ENCODE measurements at regions not wholly inside any gene's neighbourhood (a gene's known extent, or its start where the extent isn't known, plus 50 kb on each side); places are given as distances from the start of the nearest gene placed in this dataset.
"Not testable (repeated sequence)": the region's sequence is repeated elsewhere in the genome, so short reads cannot be mapped to it uniquely, and the experiment has no call there.

DNA sequence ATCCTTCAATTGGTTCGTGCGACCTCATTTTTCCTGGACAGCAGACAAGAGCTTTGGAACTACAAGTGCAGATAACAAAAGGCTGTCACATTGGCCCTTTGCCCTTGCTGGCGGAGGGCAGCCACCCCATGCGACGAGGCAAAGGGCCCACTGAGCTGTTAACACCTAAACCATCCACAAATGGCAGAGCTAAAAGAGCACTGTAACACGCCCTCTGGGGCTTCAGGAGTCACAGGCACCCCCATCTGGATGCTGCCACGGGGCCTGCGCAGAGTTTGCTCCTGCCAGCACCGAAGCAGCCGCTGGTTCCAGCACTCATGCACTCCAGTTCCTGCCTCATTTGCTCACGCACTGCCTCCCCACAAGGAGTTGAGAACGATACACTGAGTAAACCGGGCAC, 524.9 kb downstream of the ZNF385D start:
- peaks cover 13% of the 10 kb centered on the region for H3K9me3 Mint-ChIP-seq
- POLR2A ChIA-PET, result no interaction called here
- Histone ChIP-seq H3K9me3 (ENCODE audit: control insufficient read depth in 1 of 2, insufficient read depth in 1 of 2, low read length in 2 of 2) (peaks cover 0 to 9% of the 10 kb centered on the region in 2 experiments), H3K27ac (ENCODE audit: low read depth in 1 of 2, low read length in 2 of 2) (no peak overlapping the region), H3K36me3 (ENCODE audit: insufficient read depth, low read length) (no peaks in the 10 kb centered on the region), H3K4me3 (ENCODE audit: low read length) (no peak overlapping the region), H3K4me1 (ENCODE audit: insufficient read depth, low read length) (no peaks in the 10 kb centered on the region), H3K27me3 (ENCODE audit: control insufficient read depth in 1 of 2, insufficient read depth in 2 of 2, low read length in 2 of 2) (no peaks in the 10 kb centered on the region)
- intact Hi-C loops (cut with DNase I, micrococcal nuclease), result no loop called here
- no peaks in the 10 kb centered on the region for H3K4me1 Mint-ChIP-seq (ENCODE audit: low read depth)
- no peak for TF ChIP-seq CTCF (IDR thresholded peaks at IDR 0.05)
- DNase-seq, result no peak
- no peak for ATAC-seq (ENCODE audit: poor library complexity)
- no peaks in the 10 kb centered on the region for H3K27me3 Mint-ChIP-seq
- CTCF ChIA-PET, result interaction anchor here (0.7 kb wide), 1 partner anchor 19 kb away, joined by 5 read pairs; no protein-coding TSS in a partner anchor
- H3K27ac Mint-ChIP-seq, result no peak overlapping the region
- H3K4me3 Mint-ChIP-seq, result no peak overlapping the region
- no peaks in the 10 kb centered on the region for H3K36me3 Mint-ChIP-seq (ENCODE audit: low read depth)

GRCh38 chr3:21220944-21221343, 530.1 kb downstream of the ZNF385D start:
- Mint-ChIP-seq H3K4me1 (ENCODE audit: low read depth) (no peaks in the 10 kb centered on the region), H3K36me3 (ENCODE audit: low read depth) (no peaks in the 10 kb centered on the region), H3K27me3 (no peaks in the 10 kb centered on the region), H3K9me3 (peaks cover 16% of the 10 kb centered on the region), H3K4me3 (no peak overlapping the region), H3K27ac (no peak overlapping the region)
- TF ChIP-seq CTCF (IDR thresholded peaks at IDR 0.05), result no peak
- Histone ChIP-seq H3K4me3 (ENCODE audit: low read length) (no peak overlapping the region), H3K36me3 (ENCODE audit: insufficient read depth, low read length) (no peaks in the 10 kb centered on the region), H3K27me3 (ENCODE audit: control insufficient read depth in 1 of 2, insufficient read depth in 2 of 2, low read length in 2 of 2) (no peaks in the 10 kb centered on the region), H3K27ac (ENCODE audit: low read depth in 1 of 2, low read length in 2 of 2) (no peak overlapping the region), H3K9me3 (ENCODE audit: control insufficient read depth in 1 of 2, insufficient read depth in 1 of 2, low read length in 2 of 2) (peaks cover 8 to 12% of the 10 kb centered on the region in 2 experiments), H3K4me1 (ENCODE audit: insufficient read depth, low read length) (no peaks in the 10 kb centered on the region)
- POLR2A ChIA-PET, result no interaction called here
- CTCF ChIA-PET, result no interaction called here
- ATAC-seq (ENCODE audit: poor library complexity), result no peak
- no peak for DNase-seq
- intact Hi-C loops (cut with DNase I, micrococcal nuclease), result no loop called here

DNA sequence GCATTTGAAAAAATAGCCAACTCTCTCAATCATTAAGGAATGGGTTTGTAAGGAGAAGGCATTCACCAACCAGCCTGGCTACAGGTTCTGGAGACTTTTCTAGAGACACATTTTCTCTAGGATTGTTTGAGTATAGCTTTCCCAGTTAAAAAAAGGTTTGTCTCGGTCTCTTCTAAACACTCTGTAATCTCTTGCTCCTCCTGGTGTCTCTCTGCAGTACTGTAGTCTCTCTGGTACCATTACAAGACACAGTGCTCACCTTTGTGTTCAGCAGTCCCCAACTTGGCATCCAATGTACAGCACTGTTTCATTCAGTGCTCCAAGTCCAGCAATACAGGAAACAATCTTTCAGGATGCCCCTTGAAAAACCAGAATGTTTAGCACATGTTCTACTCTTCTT, 534.4 kb downstream of the ZNF385D start:
- H3K4me1 ChIP-seq (ENCODE audit: insufficient read depth, low read length), result no peaks in the 10 kb centered on the region
- TF ChIP-seq CTCF (IDR thresholded peaks at IDR 0.05), result no peak
- Mint-ChIP-seq H3K4me1 (ENCODE audit: low read depth) (no peaks in the 10 kb centered on the region), H3K27me3 (no peaks in the 10 kb centered on the region), H3K4me3 (no peak overlapping the region), H3K27ac (no peak overlapping the region), H3K9me3 (peaks cover 22% of the 10 kb centered on the region), H3K36me3 (ENCODE audit: low read depth) (no peaks in the 10 kb centered on the region)
- H3K9me3 ChIP-seq (ENCODE audit: control insufficient read depth in 1 of 2, insufficient read depth in 1 of 2, low read length in 2 of 2), result peaks cover 3 to 20% of the 10 kb centered on the region in 2 experiments
- ATAC-seq (ENCODE audit: poor library complexity) (no peak), DNase-seq (no peak)
- no peaks in the 10 kb centered on the region for H3K27me3 ChIP-seq (ENCODE audit: control insufficient read depth in 1 of 2, insufficient read depth in 2 of 2, low read length in 2 of 2)
- no peak overlapping the region for H3K27ac ChIP-seq (ENCODE audit: low read depth in 1 of 2, low read length in 2 of 2)
- H3K4me3 ChIP-seq (ENCODE audit: low read length), result no peak overlapping the region
- intact Hi-C loops (cut with DNase I, micrococcal nuclease), result no loop called here
- ChIA-PET POLR2A (no interaction called here), CTCF (no interaction called here)
- no peaks in the 10 kb centered on the region for H3K36me3 ChIP-seq (ENCODE audit: insufficient read depth, low read length)

DNA sequence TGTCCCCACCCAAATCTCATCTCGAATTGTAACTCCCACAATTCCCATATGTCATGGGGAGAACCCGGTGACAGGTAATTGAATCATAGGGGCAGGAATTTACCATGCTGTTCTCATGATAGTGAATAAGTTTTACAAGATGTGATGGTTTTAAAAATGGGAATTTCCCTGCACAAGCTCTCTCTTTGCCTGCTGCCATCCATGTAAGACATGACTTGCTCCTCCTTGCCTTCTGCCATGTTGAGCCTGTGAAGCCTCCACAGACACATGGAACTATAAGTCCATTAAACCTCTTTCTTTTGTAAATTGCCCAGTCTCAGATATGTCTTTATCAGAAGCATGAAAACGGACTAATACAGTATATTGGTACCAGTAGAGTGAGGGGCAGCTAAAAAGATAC, 546.9 kb downstream of the ZNF385D start:
- H3K4me3 ChIP-seq (ENCODE audit: low read length); H3K27ac ChIP-seq (ENCODE audit: low read depth in 1 of 2, low read length in 2 of 2); H3K36me3 Mint-ChIP-seq (ENCODE audit: low read depth); H3K36me3 ChIP-seq (ENCODE audit: insufficient read depth, low read length); H3K4me3 Mint-ChIP-seq; POLR2A ChIA-PET; H3K27me3 Mint-ChIP-seq; H3K27me3 ChIP-seq (ENCODE audit: control insufficient read depth in 1 of 2, insufficient read depth in 2 of 2, low read length in 2 of 2); H3K4me1 ChIP-seq (ENCODE audit: insufficient read depth, low read length); DNase-seq; H3K4me1 Mint-ChIP-seq (ENCODE audit: low read depth); CTCF ChIA-PET; ATAC-seq (ENCODE audit: poor library complexity); intact Hi-C loops (cut with DNase I, micrococcal nuclease); H3K27ac Mint-ChIP-seq: not testable (repeated sequence)
- peaks cover 9 to 18% of the 10 kb centered on the region in 2 experiments for H3K9me3 ChIP-seq (ENCODE audit: control insufficient read depth in 1 of 2, insufficient read depth in 1 of 2, low read length in 2 of 2)
- peaks cover 35% of the 10 kb centered on the region for H3K9me3 Mint-ChIP-seq
